ENCODE measurements at regions not wholly inside any gene's neighbourhood (a gene's known extent, or its start where the extent isn't known, plus 50 kb on each side); places are given as distances from the start of the nearest gene placed in this dataset.
A peak's percentile ranks its signal among the peaks of the same experiment; 100 is the strongest.
"Not testable (repeated sequence)": the region's sequence is repeated elsewhere in the genome, so short reads cannot be mapped to it uniquely, and the experiment has no call there.

- DNase-seq = no peak
- intact Hi-C loops (cut with DNase I) = loop anchor here (10.0 kb wide), 1 partner anchor 173 kb away; no protein-coding TSS in a partner anchor
Measured at GRCh38 chr12:13538136-13538535, 341.6 kb downstream of the EMP1 start.

GRCh38 chr12:13537623-13538022 is 341.1 kb downstream of the EMP1 start:
- DNase-seq = no peak
- intact Hi-C loops (cut with DNase I) = loop anchor here (10.0 kb wide), 1 partner anchor 173 kb away; no protein-coding TSS in a partner anchor

- no peak for DNase-seq
- intact Hi-C loops (cut with DNase I) = loop anchor here (10.0 kb wide), 1 partner anchor 172 kb away; no protein-coding TSS in a partner anchor
Measured at GRCh38 chr12:13536219-13536910, 339.8 kb downstream of the EMP1 start.

GRCh38 chr12:13534645-13535398 is 338.3 kb downstream of the EMP1 start:
- intact Hi-C loops (cut with DNase I) = loop anchor here (10.0 kb wide), 1 partner anchor 170 kb away; no protein-coding TSS in a partner anchor
- DNase-seq = peak; percentile 54 to 94 (median 87)

- DNase-seq = no peak
- intact Hi-C loops (cut with DNase I) = loop anchor here (10.0 kb wide), 1 partner anchor 169 kb away; no protein-coding TSS in a partner anchor
Measured at GRCh38 chr12:13534242-13534641, 337.7 kb downstream of the EMP1 start.

- DNase-seq = peak in 21 of 42 donors; percentile 3 to 62 (median 32)
- intact Hi-C loops (cut with DNase I) = loop anchor here (10.0 kb wide), 1 partner anchor 166 kb away; no protein-coding TSS in a partner anchor
Measured at GRCh38 chr12:13530966-13531365, 334.4 kb downstream of the EMP1 start.

- intact Hi-C loops (cut with DNase I); DNase-seq: not testable (repeated sequence)
Measured at GRCh38 chr12:13526185-13526921, 329.8 kb downstream of the EMP1 start.

GRCh38 chr12:13523536-13524307 is 327.2 kb downstream of the EMP1 start:
- intact Hi-C loops (cut with DNase I) = no loop called here
- DNase-seq = peak in 6 of 42 donors; percentile 7 to 45 (median 16)

- DNase-seq; intact Hi-C loops (cut with DNase I): not testable (repeated sequence)
Measured at GRCh38 chr12:13518034-13518433, 321.5 kb downstream of the EMP1 start.

- intact Hi-C loops (cut with DNase I) = no loop called here
- no peak for DNase-seq
Measured at GRCh38 chr12:13509740-13510139, 313.2 kb downstream of the EMP1 start.

- DNase-seq = no peak
- intact Hi-C loops (cut with DNase I) = no loop called here
Measured at GRCh38 chr12:13505636-13506035, 309.1 kb downstream of the EMP1 start.

- DNase-seq = no peak
- intact Hi-C loops (cut with DNase I) = no loop called here
Measured at GRCh38 chr12:13505224-13505623, 308.7 kb downstream of the EMP1 start.

- no peak for DNase-seq
- intact Hi-C loops (cut with DNase I) = no loop called here
Measured at GRCh38 chr12:13504736-13505135, 308.2 kb downstream of the EMP1 start.

- intact Hi-C loops (cut with DNase I) = no loop called here
- no peak for DNase-seq
Measured at GRCh38 chr12:13504074-13504473, 307.5 kb downstream of the EMP1 start.

- no peak for DNase-seq
- intact Hi-C loops (cut with DNase I) = no loop called here
Measured at GRCh38 chr12:13503094-13503835, 306.7 kb downstream of the EMP1 start.

- no peak for DNase-seq
- intact Hi-C loops (cut with DNase I) = no loop called here
Measured at GRCh38 chr12:13499008-13499407, 302.5 kb downstream of the EMP1 start.

- intact Hi-C loops (cut with DNase I) = no loop called here
- DNase-seq = no peak
Measured at GRCh38 chr12:13496111-13496510, 299.6 kb downstream of the EMP1 start.

GRCh38 chr12:13489246-13489645 is 292.7 kb downstream of the EMP1 start:
- intact Hi-C loops (cut with DNase I) = no loop called here
- no peak for DNase-seq

Data from head of caudate nucleus (tissue), 42 donors.